Kidney (tissue), 13 donors: ENCODE measurements at regions not wholly inside any gene's neighbourhood (a gene's known extent, or its start where the extent isn't known, plus 50 kb on each side); places are given as distances from the start of the nearest gene placed in this dataset.

ENCODE experiments used
- DNase-seq, 5 donors: peaks; one replicate each; pipeline ENCODE4 v3.0.0-alpha.2; 2013 to 2020
- FAIRE-seq: peaks from 2 replicates; lab custom pipeline; 2012; peaks lifted over from hg19 to GRCh38; lab: Jason Lieb, UNC
- H3K27ac ChIP-seq, 2 donors: one replicate each; pipeline ENCODE4 v1.7.0; 2013; ENCODE audit warnings: low read depth in 2 of 2, low read length in 2 of 2, inconsistent platforms in 1 of 2
- H3K27me3 ChIP-seq: one replicate; pipeline ENCODE4 v1.7.1; 2013; ENCODE audit warnings: low read length, inconsistent platforms; ENCODE audit not compliant: control insufficient read depth, insufficient read depth
- H3K36me3 ChIP-seq, 3 donors: one replicate each; pipeline versions ENCODE4 v1.7.0 to v1.7.1; 2013; ENCODE audit warnings: low read length in 3 of 3, control low read depth in 1 of 3, inconsistent platforms in 1 of 3; ENCODE audit not compliant: insufficient read depth in 3 of 3, control insufficient read depth in 2 of 3
- H3K4me1 ChIP-seq, 3 donors: one replicate each; pipeline versions ENCODE4 v1.7.0 to v1.7.1; 2013; ENCODE audit warnings: low read length in 3 of 3, inconsistent platforms in 1 of 3, low read depth in 1 of 3; ENCODE audit not compliant: control insufficient read depth in 2 of 3, insufficient read depth in 2 of 3
- H3K4me3 ChIP-seq, 3 donors: one replicate each; pipeline versions ENCODE4 v1.7.0 to v1.8.1; 2013; ENCODE audit warnings: low read length in 3 of 3, control low read depth in 1 of 3, inconsistent platforms in 1 of 3
- H3K9ac ChIP-seq, 3 donors: one replicate each; pipeline versions ENCODE4 v1.7.0 to v1.7.1; 2013; ENCODE audit warnings: low read length in 3 of 3, control low read depth in 1 of 3, inconsistent platforms in 1 of 3
- H3K9me3 ChIP-seq, 3 donors: one replicate each; pipeline versions ENCODE4 v1.7.0 to v1.7.1; 2013; ENCODE audit warnings: low read length in 3 of 3, control low read depth in 1 of 3, inconsistent platforms in 1 of 3; ENCODE audit not compliant: control insufficient read depth in 2 of 3, insufficient read depth in 1 of 3
- CTCF ChIP-seq: IDR thresholded peaks from 3 replicates; pipeline ENCODE4 v1.5.1; 2012; ENCODE audit warnings: mild to moderate bottlenecking, moderate library complexity, borderline replicate concordance; ENCODE audit not compliant: insufficient read depth; ENCODE audit errors: extremely low read depth
- intact Hi-C: fragments of 100-400 bp; cut with DNase I; formaldehyde crosslinking; loops from one replicate; pipeline ENCODE4 v1.11.1; 2022
- donor health status: control.
- donor health status: control.
- donor health status: control.
- donor health status: control.
- donor health status: control.
- donor health status: DM: yes; HTN: yes; CAD: no.
- donor health status: Normal renal cell carcinoma (clear cell type).

- no peaks in the 10 kb centered on the region for H3K4me1 ChIP-seq
- no peak for DNase-seq
- H3K9me3 ChIP-seq = peaks cover 0 to 8% (median 0%) of the 10 kb centered on the region in 3 donors
- no peak overlapping the region for H3K9ac ChIP-seq
- H3K27me3 ChIP-seq = no peaks in the 10 kb centered on the region
- no peak overlapping the region for H3K27ac ChIP-seq
- no peak for FAIRE-seq
- no peak overlapping the region for H3K4me3 ChIP-seq
- TF ChIP-seq CTCF = no peak
- no peaks in the 10 kb centered on the region for H3K36me3 ChIP-seq
- intact Hi-C loops = no loop called here
Measured at GRCh38 chr9:134516464-134516863, 125.1 kb upstream of the COL5A1 start.

GRCh38 chr9:134517069-134517680, 124.4 kb upstream of the COL5A1 start:
- peaks cover 0 to 8% (median 0%) of the 10 kb centered on the region in 3 donors for H3K9me3 ChIP-seq
- H3K36me3 ChIP-seq = no peaks in the 10 kb centered on the region
- no peaks in the 10 kb centered on the region for H3K27me3 ChIP-seq
- intact Hi-C loops = no loop called here
- FAIRE-seq (no peak), DNase-seq (peak in 1 of 5 donors; percentile 60)
- no peak overlapping the region for H3K9ac ChIP-seq
- no peak for TF ChIP-seq CTCF
- no peak overlapping the region for H3K27ac ChIP-seq
- H3K4me1 ChIP-seq = no peaks in the 10 kb centered on the region
- no peak overlapping the region for H3K4me3 ChIP-seq

GRCh38 chr9:134518004-134518606, 123.5 kb upstream of the COL5A1 start:
- H3K9ac ChIP-seq = no peak overlapping the region
- FAIRE-seq (no peak), DNase-seq (peak in 1 of 5 donors; percentile 62)
- H3K4me3 ChIP-seq = no peak overlapping the region
- no peaks in the 10 kb centered on the region for H3K4me1 ChIP-seq
- H3K27me3 ChIP-seq = no peaks in the 10 kb centered on the region
- no peak for TF ChIP-seq CTCF
- H3K36me3 ChIP-seq = no peaks in the 10 kb centered on the region
- peaks cover 0 to 8% (median 0%) of the 10 kb centered on the region in 3 donors for H3K9me3 ChIP-seq
- H3K27ac ChIP-seq = no peak overlapping the region
- intact Hi-C loops = no loop called here
